NCI-H748 treated with DMSO at 0.1 percent for 48 hours (cell line): ENCODE measurements at regions not wholly inside any gene's neighbourhood (a gene's known extent, or its start where the extent isn't known, plus 50 kb on each side); places are given as distances from the start of the nearest gene placed in this dataset.
"Not testable (repeated sequence)": the region's sequence is repeated elsewhere in the genome, so short reads cannot be mapped to it uniquely, and the experiment has no call there.

Experiments
- DNase-seq: peaks from one replicate; lab custom pipeline; 2025; lab: John Stamatoyannopoulos, UW

- peak; percentile 45 for DNase-seq
Measured at GRCh38 chr7:46934198-46934825, 647.6 kb downstream of the TNS3 start.

- DNase-seq: peak; percentile 61
Measured at GRCh38 chr7:46933596-46933995, 648.3 kb downstream of the TNS3 start.

GRCh38 chr7:46932676-46933424 is 649.1 kb downstream of the TNS3 start:
- no peak for DNase-seq

- DNase-seq: no peak
Measured at GRCh38 chr7:46932306-46932675, 649.6 kb downstream of the TNS3 start.

GRCh38 chr7:46930366-46930765 is 651.5 kb downstream of the TNS3 start:
- no peak for DNase-seq

- no peak for DNase-seq
Measured at GRCh38 chr7:46929359-46929758, 652.6 kb downstream of the TNS3 start.

GRCh38 chr7:46928719-46929118 is 653.2 kb downstream of the TNS3 start:
- no peak for DNase-seq

GRCh38 chr7:46927131-46927810 is 654.6 kb downstream of the TNS3 start:
- peak; percentile 43 for DNase-seq

- DNase-seq: no peak
Measured at GRCh38 chr7:46916581-46916980, 665.3 kb downstream of the TNS3 start.

- no peak for DNase-seq
Measured at GRCh38 chr7:46912692-46913091, 669.2 kb downstream of the TNS3 start.

GRCh38 chr7:46909601-46910051 is 672.3 kb downstream of the TNS3 start:
- DNase-seq: no peak

GRCh38 chr7:46908770-46909169 is 673.1 kb downstream of the TNS3 start:
- DNase-seq: no peak

GRCh38 chr7:46904523-46904922 is 677.4 kb downstream of the TNS3 start:
- not testable (repeated sequence) for DNase-seq

- DNase-seq: no peak
Measured at GRCh38 chr7:46902463-46902862, 679.4 kb downstream of the TNS3 start.

- no peak for DNase-seq
Measured at GRCh38 chr7:46900312-46901263, 681.3 kb downstream of the TNS3 start.

GRCh38 chr7:46897381-46897780 is 684.5 kb downstream of the TNS3 start:
- no peak for DNase-seq

GRCh38 chr7:46886669-46887374 is 695.1 kb downstream of the TNS3 start:
- no peak for DNase-seq

GRCh38 chr7:46885167-46885566 is 696.7 kb downstream of the TNS3 start:
- no peak for DNase-seq

GRCh38 chr7:46881507-46882127 is 700.3 kb downstream of the TNS3 start:
- DNase-seq: no peak

- DNase-seq: no peak
Measured at GRCh38 chr7:46880508-46881196, 701.3 kb downstream of the TNS3 start.
